ENCODE measurements at regions not wholly inside any gene's neighbourhood (a gene's known extent, or its start where the extent isn't known, plus 50 kb on each side); places are given as distances from the start of the nearest gene placed in this dataset.
"Not testable (repeated sequence)": the region's sequence is repeated elsewhere in the genome, so short reads cannot be mapped to it uniquely, and the experiment has no call there.

DNA sequence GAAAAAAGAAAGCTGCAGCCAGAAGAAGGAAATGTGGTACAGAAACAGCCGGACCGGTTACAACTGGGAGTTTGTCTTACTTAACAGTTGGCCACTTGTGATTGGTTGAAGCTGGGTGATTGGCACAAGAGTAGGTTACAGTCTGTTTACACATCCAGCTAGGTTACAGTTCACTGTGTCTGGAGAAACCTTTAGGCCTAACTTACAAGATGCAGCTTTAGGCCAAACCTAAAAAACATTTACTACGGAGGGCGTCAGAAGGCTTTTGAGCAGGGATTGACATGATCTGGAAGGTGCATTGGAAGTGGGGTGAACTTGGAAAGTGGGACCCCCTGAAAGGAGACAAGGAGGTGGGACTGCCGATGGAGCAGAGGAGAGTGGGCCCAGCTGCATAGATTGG lies 122.3 kb downstream of the BANF2 start:
- Mint-ChIP-seq H3K27ac (no peak overlapping the region), H3K4me3 (no peak overlapping the region), H3K27me3 (no peaks in the 10 kb centered on the region), H3K36me3 (no peaks in the 10 kb centered on the region), H3K9me3 (peaks cover 4 to 5% (median 4%) of the 10 kb centered on the region in 3 donors), H3K4me1 (no peaks in the 10 kb centered on the region)
- Histone ChIP-seq H3K9me3 (no peaks in the 10 kb centered on the region), H3K27me3 (replicated peaks in 1 of 2; ENCODE audit: control insufficient read depth in 2 of 2, extremely low read depth in 1 of 2, insufficient read depth in 2 of 2, low read length in 1 of 2) (peaks cover 0 to 2% of the 10 kb centered on the region in 2 experiments), H3K4me1 (ENCODE audit: control insufficient read depth in 1 of 2, extremely low read depth in 1 of 2, insufficient read depth in 2 of 2, low read length in 2 of 2) (no peaks in the 10 kb centered on the region), H3K36me3 (ENCODE audit: control insufficient read depth in 2 of 2, extremely low read depth in 1 of 2, insufficient read depth in 1 of 2, low read length in 1 of 2) (no peaks in the 10 kb centered on the region), H3K4me3 (ENCODE audit: control insufficient read depth in 1 of 2, extremely low read depth in 1 of 2, low read length in 1 of 2) (no peak overlapping the region), H3K27ac (ENCODE audit: low read length) (no peak overlapping the region)
- DNase-seq, result no peak
- CTCF ChIA-PET, result no interaction called here
- ATAC-seq (replicated peaks in 1 of 4), result no peak
- POLR2A ChIA-PET, result no interaction called here
- 100% methylated on average over 3 of the region's 5 CpGs for WGBS (ENCODE audit: insufficient coverage)

- 100% methylated on average over 2 of the region's 3 CpGs for WGBS (ENCODE audit: insufficient coverage)
- H3K4me1 ChIP-seq (ENCODE audit: control insufficient read depth in 1 of 2, extremely low read depth in 1 of 2, insufficient read depth in 2 of 2, low read length in 2 of 2); CTCF ChIA-PET; H3K9me3 ChIP-seq; H3K4me3 ChIP-seq (ENCODE audit: control insufficient read depth in 1 of 2, extremely low read depth in 1 of 2, low read length in 1 of 2); H3K4me1 Mint-ChIP-seq; DNase-seq; H3K36me3 Mint-ChIP-seq; H3K27ac Mint-ChIP-seq; H3K36me3 ChIP-seq (ENCODE audit: control insufficient read depth in 2 of 2, extremely low read depth in 1 of 2, insufficient read depth in 1 of 2, low read length in 1 of 2); H3K27me3 ChIP-seq (replicated peaks in 1 of 2; ENCODE audit: control insufficient read depth in 2 of 2, extremely low read depth in 1 of 2, insufficient read depth in 2 of 2, low read length in 1 of 2); H3K27me3 Mint-ChIP-seq; POLR2A ChIA-PET; H3K4me3 Mint-ChIP-seq; ATAC-seq (replicated peaks in 1 of 4); H3K27ac ChIP-seq (ENCODE audit: low read length); H3K9me3 Mint-ChIP-seq: not testable (repeated sequence)
Observed at GRCh38 chr20:17821606-17822005, 121.8 kb downstream of the BANF2 start.

- Mint-ChIP-seq H3K27me3 (no peaks in the 10 kb centered on the region), H3K27ac (no peak overlapping the region), H3K4me3 (no peak overlapping the region), H3K36me3 (no peaks in the 10 kb centered on the region), H3K9me3 (peaks cover 4 to 5% (median 4%) of the 10 kb centered on the region in 3 donors), H3K4me1 (no peaks in the 10 kb centered on the region)
- ChIA-PET POLR2A (no interaction called here), CTCF (no interaction called here)
- 100% methylated on average over 1 of the region's 2 CpGs for WGBS (ENCODE audit: insufficient coverage)
- Histone ChIP-seq H3K4me1 (ENCODE audit: control insufficient read depth in 1 of 2, extremely low read depth in 1 of 2, insufficient read depth in 2 of 2, low read length in 2 of 2) (no peaks in the 10 kb centered on the region), H3K27me3 (replicated peaks in 1 of 2; ENCODE audit: control insufficient read depth in 2 of 2, extremely low read depth in 1 of 2, insufficient read depth in 2 of 2, low read length in 1 of 2) (peaks cover 0 to 5% of the 10 kb centered on the region in 2 experiments), H3K27ac (ENCODE audit: low read length) (no peak overlapping the region), H3K9me3 (no peaks in the 10 kb centered on the region), H3K4me3 (ENCODE audit: control insufficient read depth in 1 of 2, extremely low read depth in 1 of 2, low read length in 1 of 2) (no peak overlapping the region), H3K36me3 (ENCODE audit: control insufficient read depth in 2 of 2, extremely low read depth in 1 of 2, insufficient read depth in 1 of 2, low read length in 1 of 2) (no peaks in the 10 kb centered on the region)
- DNase-seq, result no peak
- no peak for ATAC-seq (replicated peaks in 1 of 4)
Observed at GRCh38 chr20:17819395-17820093, 119.8 kb downstream of the BANF2 start.

DNA sequence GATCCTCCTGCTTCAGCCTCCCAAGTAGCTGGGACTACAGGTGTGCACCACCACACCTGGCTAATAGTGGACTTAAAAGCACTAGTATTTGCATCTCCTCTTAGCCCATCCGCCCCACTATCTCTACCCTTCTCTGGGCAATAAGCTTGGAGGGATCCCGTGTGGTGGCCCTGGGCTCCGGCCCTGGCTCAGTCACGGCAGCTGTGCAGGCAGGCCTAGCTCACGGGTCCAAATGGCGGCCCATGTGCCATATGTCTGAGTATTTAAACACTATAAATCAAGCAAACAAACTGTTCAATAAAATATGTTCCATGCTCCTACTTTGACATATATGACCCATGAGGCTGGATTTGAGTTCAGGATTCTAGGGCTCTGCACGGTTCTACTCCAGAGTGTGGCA lies 118.4 kb downstream of the BANF2 start:
- DNase-seq (no peak), ATAC-seq (replicated peaks in 1 of 4) (no peak)
- POLR2A ChIA-PET, result no interaction called here
- H3K36me3 Mint-ChIP-seq, result no peaks in the 10 kb centered on the region
- Histone ChIP-seq H3K4me1 (ENCODE audit: control insufficient read depth in 1 of 2, extremely low read depth in 1 of 2, insufficient read depth in 2 of 2, low read length in 2 of 2) (no peaks in the 10 kb centered on the region), H3K36me3 (ENCODE audit: control insufficient read depth in 2 of 2, extremely low read depth in 1 of 2, insufficient read depth in 1 of 2, low read length in 1 of 2) (no peaks in the 10 kb centered on the region), H3K27me3 (replicated peaks in 1 of 2; ENCODE audit: control insufficient read depth in 2 of 2, extremely low read depth in 1 of 2, insufficient read depth in 2 of 2, low read length in 1 of 2) (peaks cover 0 to 5% of the 10 kb centered on the region in 2 experiments), H3K4me3 (ENCODE audit: control insufficient read depth in 1 of 2, extremely low read depth in 1 of 2, low read length in 1 of 2) (no peak overlapping the region), H3K27ac (ENCODE audit: low read length) (no peak overlapping the region), H3K9me3 (no peaks in the 10 kb centered on the region)
- H3K27ac Mint-ChIP-seq, result no peak overlapping the region
- no peak overlapping the region for H3K4me3 Mint-ChIP-seq
- H3K4me1 Mint-ChIP-seq, result no peaks in the 10 kb centered on the region
- WGBS (ENCODE audit: insufficient coverage), result 94% methylated on average over 6 of the region's 7 CpGs
- peaks cover 4 to 5% (median 4%) of the 10 kb centered on the region in 3 donors for H3K9me3 Mint-ChIP-seq
- CTCF ChIA-PET, result no interaction called here
- H3K27me3 Mint-ChIP-seq, result no peaks in the 10 kb centered on the region

GRCh38 chr20:17816804-17817587 lies 117.2 kb downstream of the BANF2 start:
- Mint-ChIP-seq H3K4me1 (no peaks in the 10 kb centered on the region), H3K4me3 (no peak overlapping the region), H3K27ac (no peak overlapping the region), H3K9me3 (peaks cover 4 to 5% (median 4%) of the 10 kb centered on the region in 3 donors), H3K27me3 (no peaks in the 10 kb centered on the region), H3K36me3 (no peaks in the 10 kb centered on the region)
- DNase-seq (no peak), ATAC-seq (replicated peaks in 1 of 4) (no peak)
- ChIA-PET POLR2A (no interaction called here), CTCF (interaction anchor here in 1 of 2 donors (0.7 kb wide), 1 partner anchor 30 kb away, joined by 4 read pairs; no protein-coding TSS in a partner anchor)
- no peaks in the 10 kb centered on the region for H3K9me3 ChIP-seq
- no peak overlapping the region for H3K27ac ChIP-seq (ENCODE audit: low read length)
- no peaks in the 10 kb centered on the region for H3K4me1 ChIP-seq (ENCODE audit: control insufficient read depth in 1 of 2, extremely low read depth in 1 of 2, insufficient read depth in 2 of 2, low read length in 2 of 2)
- H3K27me3 ChIP-seq (replicated peaks in 1 of 2; ENCODE audit: control insufficient read depth in 2 of 2, extremely low read depth in 1 of 2, insufficient read depth in 2 of 2, low read length in 1 of 2), result peaks cover 0 to 5% of the 10 kb centered on the region in 2 experiments
- no peak overlapping the region for H3K4me3 ChIP-seq (ENCODE audit: control insufficient read depth in 1 of 2, extremely low read depth in 1 of 2, low read length in 1 of 2)
- 76% methylated on average over 10 of the region's 13 CpGs for WGBS (ENCODE audit: insufficient coverage)
- H3K36me3 ChIP-seq (ENCODE audit: control insufficient read depth in 2 of 2, extremely low read depth in 1 of 2, insufficient read depth in 1 of 2, low read length in 1 of 2), result no peaks in the 10 kb centered on the region

- no peak for ATAC-seq (replicated peaks in 1 of 4)
- Mint-ChIP-seq H3K4me1 (no peaks in the 10 kb centered on the region), H3K9me3 (no peaks in the 10 kb centered on the region), H3K36me3 (no peaks in the 10 kb centered on the region), H3K27me3 (no peaks in the 10 kb centered on the region), H3K27ac (no peak overlapping the region), H3K4me3 (no peak overlapping the region)
- H3K4me3 ChIP-seq (ENCODE audit: control insufficient read depth in 1 of 2, extremely low read depth in 1 of 2, low read length in 1 of 2), result no peak overlapping the region
- no peak overlapping the region for H3K27ac ChIP-seq (ENCODE audit: low read length)
- WGBS (ENCODE audit: insufficient coverage), result 88% methylated on average over 3 of the region's 4 CpGs
- H3K27me3 ChIP-seq (replicated peaks in 1 of 2; ENCODE audit: control insufficient read depth in 2 of 2, extremely low read depth in 1 of 2, insufficient read depth in 2 of 2, low read length in 1 of 2), result peaks cover 0 to 6% of the 10 kb centered on the region in 2 experiments
- ChIA-PET POLR2A (no interaction called here), CTCF (no interaction called here)
- H3K4me1 ChIP-seq (ENCODE audit: control insufficient read depth in 1 of 2, extremely low read depth in 1 of 2, insufficient read depth in 2 of 2, low read length in 2 of 2), result no peaks in the 10 kb centered on the region
- no peaks in the 10 kb centered on the region for H3K9me3 ChIP-seq
- H3K36me3 ChIP-seq (ENCODE audit: control insufficient read depth in 2 of 2, extremely low read depth in 1 of 2, insufficient read depth in 1 of 2, low read length in 1 of 2), result no peaks in the 10 kb centered on the region
- DNase-seq, result no peak
Observed at GRCh38 chr20:17811628-17811965, 111.8 kb downstream of the BANF2 start.
